Stimulated activated naive CD4-positive, alpha-beta T cell (primary cell): ENCODE measurements at regions not wholly inside any gene's neighbourhood (a gene's known extent, or its start where the extent isn't known, plus 50 kb on each side); places are given as distances from the start of the nearest gene placed in this dataset.

Experiments used
- DNase-seq, 6 experiments: peaks; one replicate each; lab custom pipeline; 2025; lab: John Stamatoyannopoulos, UW

GRCh38 chr14:28468191-28469151 is 298.1 kb upstream of the FOXG1 start:
- no peak for DNase-seq

- DNase-seq = no peak
Measured at GRCh38 chr14:28482251-28483040, 284.1 kb upstream of the FOXG1 start.

GRCh38 chr14:28483506-28483905 is 283.1 kb upstream of the FOXG1 start:
- DNase-seq = no peak

DNA sequence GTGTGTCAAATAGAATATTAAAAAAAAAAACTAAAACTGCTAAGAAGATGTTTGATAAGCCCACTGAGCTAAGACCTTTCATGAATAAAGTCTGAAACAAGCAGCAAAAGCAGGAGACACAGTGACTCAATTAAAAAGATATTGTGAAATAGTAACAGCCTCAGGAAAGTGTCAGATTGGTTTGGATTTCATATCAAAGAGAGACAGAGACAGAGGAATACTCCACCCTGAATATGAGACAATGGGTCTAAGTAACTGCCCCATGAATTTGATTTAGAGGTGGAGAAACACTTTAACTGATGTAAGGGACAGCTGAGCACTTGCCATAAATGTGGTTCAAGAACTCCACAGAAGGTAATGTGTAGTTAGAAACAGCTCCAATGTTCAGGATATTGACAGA is 277.9 kb upstream of the FOXG1 start:
- no peak for DNase-seq

GRCh38 chr14:28493516-28493915 is 273.1 kb upstream of the FOXG1 start:
- no peak for DNase-seq

- DNase-seq = no peak
Measured at GRCh38 chr14:28494196-28494595, 272.4 kb upstream of the FOXG1 start.

DNA sequence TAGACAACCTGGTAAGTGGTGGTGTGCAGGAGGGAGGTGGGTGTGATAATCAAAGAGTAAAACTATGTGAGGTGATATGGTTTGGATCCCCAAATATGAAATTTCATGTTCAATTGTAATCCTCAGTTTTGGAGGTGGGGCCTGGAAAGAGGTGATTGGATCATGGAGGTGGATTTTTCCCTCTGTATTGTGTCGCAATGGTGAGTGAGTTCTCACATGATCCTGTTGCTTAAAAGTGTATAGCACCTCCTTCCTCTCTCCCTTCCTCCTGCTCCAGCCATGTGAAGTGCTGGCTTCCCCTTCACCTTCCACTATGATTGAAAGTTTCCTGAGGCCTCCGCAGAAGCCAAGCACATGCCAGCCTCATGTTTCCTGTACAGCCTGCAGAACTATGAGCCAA is 270.2 kb upstream of the FOXG1 start:
- DNase-seq = no peak

GRCh38 chr14:28502517-28502916 is 264.1 kb upstream of the FOXG1 start:
- no peak for DNase-seq

- DNase-seq = no peak
Measured at GRCh38 chr14:28515571-28515970, 251.0 kb upstream of the FOXG1 start.

- DNase-seq = no peak
Measured at GRCh38 chr14:28536889-28537288, 229.7 kb upstream of the FOXG1 start.

- DNase-seq = no peak
Measured at GRCh38 chr14:28542040-28542439, 224.5 kb upstream of the FOXG1 start.

DNA sequence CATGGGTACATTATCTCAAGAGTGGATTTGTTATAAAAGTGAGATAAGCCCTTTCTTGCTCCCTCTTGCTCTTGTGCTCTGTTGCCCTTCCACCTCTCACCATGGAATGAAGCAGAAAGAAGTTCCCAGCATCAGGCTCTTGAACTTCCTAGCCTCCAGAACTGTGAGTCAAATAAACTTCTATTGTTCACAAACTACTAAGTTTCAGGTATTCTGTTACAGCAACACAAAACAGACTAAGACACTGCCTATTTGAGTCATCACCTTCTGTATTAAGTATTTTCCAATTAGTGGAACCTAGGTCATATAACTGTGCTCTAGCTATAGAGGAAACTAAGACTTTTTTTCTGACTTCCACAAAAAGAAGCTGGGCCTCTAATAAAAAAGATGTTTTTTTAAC is 201.2 kb upstream of the FOXG1 start:
- no peak for DNase-seq

- DNase-seq = no peak
Measured at GRCh38 chr14:28570391-28570790, 196.2 kb upstream of the FOXG1 start.

DNA sequence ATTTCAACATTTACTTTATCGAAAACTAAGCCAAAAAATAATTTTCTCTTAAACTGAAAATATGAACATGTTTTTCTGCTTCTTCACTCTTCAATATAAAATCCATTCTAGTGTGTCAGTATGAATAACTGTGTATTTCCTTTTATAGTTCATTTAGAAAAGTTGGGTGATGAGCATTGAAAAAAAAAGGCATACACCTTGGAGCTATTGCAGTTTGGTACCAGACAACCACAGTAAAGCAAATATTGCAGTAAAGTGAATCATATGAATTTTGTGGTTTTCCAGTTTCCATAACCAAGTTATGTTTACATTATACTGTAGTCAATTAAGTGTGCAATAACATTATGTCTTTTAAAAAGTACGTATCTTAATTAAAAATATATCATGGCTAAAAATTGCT is 195.0 kb upstream of the FOXG1 start:
- no peak for DNase-seq

GRCh38 chr14:28576523-28576922 is 190.1 kb upstream of the FOXG1 start:
- no peak for DNase-seq

DNA sequence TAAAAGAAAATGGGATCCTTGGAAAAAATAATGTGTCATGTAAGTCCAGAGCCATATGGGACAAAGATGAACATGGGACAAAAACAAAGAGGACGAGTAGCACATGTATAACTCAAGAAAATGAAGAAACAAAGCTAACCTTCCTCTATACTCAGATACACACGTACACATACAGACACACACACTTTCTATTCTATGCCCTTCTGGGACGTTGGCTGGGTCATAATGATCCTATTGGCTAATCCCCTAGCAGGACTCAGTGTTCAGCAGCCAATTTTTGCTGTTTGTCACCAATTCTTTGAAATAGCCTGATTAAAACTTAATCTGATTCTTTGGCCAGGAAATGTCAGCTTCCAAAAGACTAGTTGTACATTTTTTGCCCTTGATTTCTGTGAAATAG is 189.4 kb upstream of the FOXG1 start:
- DNase-seq = no peak

- no peak for DNase-seq
Measured at GRCh38 chr14:28577711-28578131, 188.9 kb upstream of the FOXG1 start.

- no peak for DNase-seq
Measured at GRCh38 chr14:28584951-28585350, 181.6 kb upstream of the FOXG1 start.

- DNase-seq = no peak
Measured at GRCh38 chr14:28589792-28590191, 176.8 kb upstream of the FOXG1 start.

GRCh38 chr14:28596391-28596790 is 170.2 kb upstream of the FOXG1 start:
- no peak for DNase-seq

DNA sequence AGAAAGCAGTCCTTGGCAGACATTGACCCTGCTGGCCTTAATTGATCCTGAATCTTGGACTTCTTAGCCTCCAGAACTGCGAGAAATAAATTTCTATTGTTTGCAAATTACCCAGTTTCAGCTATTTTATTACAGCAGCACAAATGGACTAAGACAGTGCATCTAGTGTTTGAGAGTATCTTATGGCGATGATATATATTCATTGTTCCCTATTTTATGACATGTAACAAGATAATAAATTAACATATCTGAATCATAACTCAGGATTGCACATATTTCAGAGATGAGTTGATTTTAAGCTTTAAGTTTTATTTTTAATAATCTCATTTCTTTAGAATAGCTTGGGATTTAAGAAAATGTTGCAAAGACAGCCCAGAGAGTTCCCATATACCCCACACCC is 167.4 kb upstream of the FOXG1 start:
- no peak for DNase-seq

DNA sequence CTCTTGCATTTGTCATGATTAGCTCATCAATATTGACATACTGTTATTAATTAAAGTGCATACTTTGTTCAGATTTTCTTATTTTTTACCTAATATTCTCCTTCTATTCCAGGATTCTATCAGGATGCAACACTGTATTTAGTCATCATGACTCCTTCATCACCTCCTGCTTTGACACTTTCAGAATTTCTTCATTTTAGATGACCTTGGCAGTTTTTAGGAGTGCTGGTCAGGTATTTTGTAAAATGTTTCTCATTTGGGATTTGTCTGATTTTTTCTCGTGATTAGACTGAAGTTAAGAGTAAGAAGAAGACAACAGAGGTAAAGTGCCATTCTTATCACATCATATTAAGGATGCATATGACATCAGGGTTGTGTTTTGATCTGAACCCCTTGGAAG is 167.0 kb upstream of the FOXG1 start:
- no peak for DNase-seq

DNA sequence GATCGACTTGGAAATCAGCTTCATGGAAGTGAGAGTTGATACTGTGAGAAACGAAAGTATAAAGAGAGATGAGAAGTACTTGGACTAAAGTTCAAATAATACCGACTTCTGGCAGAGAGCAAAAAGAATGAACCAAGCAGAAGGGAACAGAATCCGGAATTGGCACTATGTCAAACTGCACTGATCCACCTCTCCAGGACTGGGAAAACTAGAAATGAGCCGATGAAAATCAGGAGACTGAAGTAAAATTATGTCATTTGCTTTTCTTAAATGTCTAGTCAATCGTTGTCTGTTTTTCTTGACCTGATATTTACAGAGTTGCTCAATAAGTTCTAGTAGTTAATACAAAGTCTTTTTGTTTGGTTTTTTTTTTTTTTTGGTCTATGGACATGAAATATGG is 163.0 kb upstream of the FOXG1 start:
- DNase-seq = no peak
